Epithelial cell of proximal tubule (primary cell): ENCODE measurements at regions not wholly inside any gene's neighbourhood (a gene's known extent, or its start where the extent isn't known, plus 50 kb on each side); places are given as distances from the start of the nearest gene placed in this dataset.

Experiments used
- DNase-seq: peaks from one replicate; pipeline ENCODE4 v3.0.0-alpha.2; 2011; ENCODE audit warnings: low read depth
- H3K4me3 ChIP-seq: 2 replicates; pipeline ENCODE4 v1.5.1; 2011; ENCODE audit warnings: low read depth, mild to moderate bottlenecking, low read length
- CTCF ChIP-seq: conservative IDR thresholded peaks from 2 replicates; pipeline ENCODE4 v1.5.1; 2012; ENCODE audit warnings: low read depth, mild to moderate bottlenecking, low read length

GRCh38 chr12:111297703-111298426 is 71.0 kb downstream of the PHETA1 start:
- DNase-seq, result no peak
- H3K4me3 ChIP-seq, result no peak overlapping the region
- no peak for TF ChIP-seq CTCF

- TF ChIP-seq CTCF, result no peak
- DNase-seq, result no peak
- H3K4me3 ChIP-seq, result no peak overlapping the region
Observed at GRCh38 chr12:111296906-111297463, 71.9 kb downstream of the PHETA1 start.

- TF ChIP-seq CTCF, result no peak
- no peak for DNase-seq
- no peak overlapping the region for H3K4me3 ChIP-seq
Observed at GRCh38 chr12:111295176-111295575, 73.7 kb downstream of the PHETA1 start.

- no peak for TF ChIP-seq CTCF
- no peak overlapping the region for H3K4me3 ChIP-seq
- DNase-seq, result no peak
Observed at GRCh38 chr12:111293266-111294009, 75.5 kb downstream of the PHETA1 start.

- no peak overlapping the region for H3K4me3 ChIP-seq
- TF ChIP-seq CTCF, result no peak
- no peak for DNase-seq
Observed at GRCh38 chr12:111291357-111291756, 77.5 kb downstream of the PHETA1 start.

GRCh38 chr12:111288771-111289170 is 80.1 kb downstream of the PHETA1 start:
- TF ChIP-seq CTCF, result no peak
- no peak for DNase-seq
- H3K4me3 ChIP-seq, result no peak overlapping the region
